HEK293T (cell line): ENCODE measurements at regions not wholly inside any gene's neighbourhood (a gene's known extent, or its start where the extent isn't known, plus 50 kb on each side); places are given as distances from the start of the nearest gene placed in this dataset.

ENCODE experiments used
- CTCF ChIA-PET: fragments of 350-600 bp; formaldehyde crosslinking; extraction: SDS; loops from one replicate; lab custom pipeline; 2021; ENCODE audit warnings: antibody characterized with exemption, inconsistent platforms; lab: Yijun Ruan, JAX
- POLR2A ChIA-PET: fragments of 350-600 bp; formaldehyde crosslinking; extraction: SDS; loops from one replicate; lab custom pipeline; 2020; ENCODE audit warnings: antibody characterized with exemption, inconsistent platforms; lab: Yijun Ruan, JAX
- DNase-seq: peaks from one replicate; pipeline ENCODE4 v3.0.0; 2012; ENCODE audit warnings: mixed read lengths; ENCODE audit errors: extremely low spot score
- ARNT ChIP-seq: fragments of 450-650 bp; IDR thresholded peaks from 2 replicates; pipeline ENCODE4 v1.6.1; 2017; ENCODE audit warnings: mild to moderate bottlenecking
- BHLHE40 ChIP-seq: fragments of 450-650 bp; IDR thresholded peaks from 2 replicates; pipeline ENCODE4 v1.6.1; 2016; ENCODE audit warnings: mild to moderate bottlenecking, moderate library complexity, borderline replicate concordance
- CTBP1 ChIP-seq: fragments of 450-650 bp; IDR thresholded peaks from 2 replicates; pipeline ENCODE4 v1.6.1; 2016; ENCODE audit warnings: borderline replicate concordance
- ELF4 ChIP-seq: fragments of 450-650 bp; IDR thresholded peaks from 2 replicates; pipeline ENCODE4 v1.6.1; 2017; ENCODE audit warnings: antibody characterized with exemption
- FOXA1 ChIP-seq: fragments of 450-650 bp; IDR thresholded peaks from 2 replicates; pipeline ENCODE4 v1.6.1; 2016; ENCODE audit warnings: mild to moderate bottlenecking
- FOXK2 ChIP-seq: fragments of 450-650 bp; IDR thresholded peaks from 2 replicates; pipeline ENCODE4 v1.6.1; 2016; ENCODE audit warnings: mild to moderate bottlenecking
- FOXM1 ChIP-seq: fragments of 450-650 bp; IDR thresholded peaks from 2 replicates; pipeline ENCODE4 v1.6.1; 2017; ENCODE audit warnings: mild to moderate bottlenecking, borderline replicate concordance
- HDGF ChIP-seq: fragments of 450-650 bp; IDR thresholded peaks from 2 replicates; pipeline ENCODE4 v1.6.1; 2017; ENCODE audit warnings: antibody characterized with exemption, borderline replicate concordance
- L3MBTL2 ChIP-seq: fragments of 450-650 bp; conservative IDR thresholded peaks from 2 replicates; pipeline ENCODE4 v1.6.1; 2016; ENCODE audit warnings: mild to moderate bottlenecking
- LEF1 ChIP-seq: fragments of 450-650 bp; IDR thresholded peaks from 2 replicates; pipeline ENCODE4 v1.6.1; 2017; ENCODE audit warnings: mild to moderate bottlenecking, borderline replicate concordance
- NFRKB ChIP-seq: fragments of 450-650 bp; IDR thresholded peaks from 2 replicates; pipeline ENCODE4 v1.6.1; 2016; ENCODE audit warnings: mild to moderate bottlenecking, moderate library complexity
- PKNOX1 ChIP-seq: fragments of 450-650 bp; IDR thresholded peaks from 2 replicates; pipeline ENCODE4 v1.6.1; 2016
- SP1 ChIP-seq: fragments of 450-650 bp; IDR thresholded peaks from 2 replicates; pipeline ENCODE4 v1.6.1; 2017
- SUZ12 ChIP-seq: fragments of 450-650 bp; IDR thresholded peaks from 2 replicates; pipeline ENCODE4 v1.6.1; 2016; ENCODE audit warnings: mild to moderate bottlenecking
- TARDBP ChIP-seq: fragments of 450-650 bp; IDR thresholded peaks from 2 replicates; pipeline ENCODE4 v1.6.1; 2016
- ZNF384 ChIP-seq: fragments of 450-650 bp; IDR thresholded peaks from 2 replicates; pipeline ENCODE4 v1.6.1; 2016

GRCh38 chr1:38269923-38270848, 223.6 kb upstream of the POU3F1 start:
- CTCF ChIA-PET, result no interaction called here
- TF ChIP-seq CTBP1 (no peak), ELF4 (no peak), L3MBTL2 (no peak), FOXA1 (no peak), TARDBP (no peak), FOXM1 (no peak), PKNOX1 (no peak), SP1 (no peak), SUZ12 (no peak), BHLHE40 (no peak), NFRKB (no peak), LEF1 (no peak), ARNT (no peak), HDGF (no peak), ZNF384 (no peak), FOXK2 (no peak)
- POLR2A ChIA-PET, result no interaction called here
- no peak for DNase-seq

- TF ChIP-seq ZNF384, result no peak
- TF ChIP-seq LEF1, result no peak
- no peak for TF ChIP-seq SP1
- no peak for TF ChIP-seq CTBP1
- TF ChIP-seq FOXM1, result no peak
- no peak for TF ChIP-seq TARDBP
- TF ChIP-seq HDGF, result no peak
- no peak for TF ChIP-seq FOXK2
- TF ChIP-seq BHLHE40, result no peak
- CTCF ChIA-PET, result no interaction called here
- POLR2A ChIA-PET, result no interaction called here
- no peak for DNase-seq
These were observed 221.6 kb upstream of the POU3F1 start for GRCh38 chr1:38268226-38268625.

DNA sequence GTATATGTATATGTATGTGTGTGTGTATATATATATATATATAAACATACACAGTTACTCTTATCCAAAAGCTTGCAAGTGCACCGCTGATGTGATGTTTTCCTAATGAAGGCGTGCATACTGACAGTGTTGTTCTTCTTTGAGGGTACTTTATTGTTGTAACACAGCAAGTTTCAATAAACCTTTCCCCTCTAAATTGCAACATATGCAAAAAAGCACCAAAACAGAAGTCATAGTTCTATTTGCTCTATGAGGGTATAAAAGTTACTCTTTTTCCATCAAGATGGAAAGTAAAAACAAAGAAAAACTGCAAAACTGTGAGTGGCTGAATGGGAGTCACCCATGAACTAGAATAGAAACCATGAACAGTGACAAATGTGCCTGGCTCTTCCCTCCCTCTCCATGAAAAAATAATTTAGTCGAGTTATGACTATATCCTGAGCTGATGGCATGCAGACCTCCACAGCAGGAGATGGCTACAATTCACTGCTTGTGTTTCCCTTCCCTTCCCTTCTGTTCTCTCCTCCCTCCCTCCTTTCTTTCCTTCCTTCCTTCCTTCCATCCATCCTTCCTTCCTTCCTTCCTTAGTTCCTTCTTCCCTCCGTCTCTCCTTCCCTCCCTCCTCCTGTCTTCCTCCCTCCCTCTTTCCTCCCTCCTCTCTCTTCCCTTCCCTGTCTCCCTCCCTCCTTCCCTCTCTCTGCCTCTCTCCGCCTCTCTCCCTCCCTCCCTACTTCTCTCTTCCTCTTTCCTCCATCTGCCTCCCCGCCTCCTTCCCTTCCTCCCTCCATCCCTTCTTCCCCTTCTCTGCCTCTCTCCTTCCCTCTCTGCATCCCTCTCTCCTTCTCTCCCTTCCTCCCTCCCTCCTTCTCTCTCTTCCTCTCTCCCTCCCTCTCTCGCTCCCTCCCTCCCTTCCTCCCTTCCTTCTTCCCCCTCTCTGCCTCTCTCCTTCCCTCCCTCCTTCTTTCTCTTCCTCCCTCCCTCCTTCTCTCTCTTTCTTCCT, 220.7 kb upstream of the POU3F1 start:
- DNase-seq, result no peak
- POLR2A ChIA-PET, result no interaction called here
- TF ChIP-seq CTBP1 (no peak), ARNT (no peak), FOXM1 (no peak), NFRKB (no peak), ZNF384 (no peak), FOXA1 (no peak), BHLHE40 (no peak), HDGF (no peak), SP1 (no peak)
- CTCF ChIA-PET, result no interaction called here

DNA sequence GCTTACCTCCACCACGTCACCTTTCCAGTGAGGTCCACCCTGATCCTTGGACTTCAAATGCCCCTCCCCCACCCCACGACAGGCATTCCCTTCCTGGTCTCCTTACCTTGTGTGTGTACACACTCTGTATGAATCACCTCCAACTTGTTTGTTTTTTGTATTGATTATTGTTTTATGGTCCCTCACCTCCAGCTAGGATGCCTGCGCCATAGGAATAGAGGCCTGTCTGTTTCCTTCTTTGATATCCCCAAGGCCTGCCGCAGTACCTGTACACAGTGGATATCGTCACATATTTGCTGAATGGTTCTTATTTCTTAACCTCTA, 219.6 kb upstream of the POU3F1 start:
- no peak for DNase-seq
- no peak for TF ChIP-seq FOXA1
- TF ChIP-seq ARNT, result no peak
- ChIA-PET CTCF (no interaction called here), POLR2A (no interaction called here)

DNA sequence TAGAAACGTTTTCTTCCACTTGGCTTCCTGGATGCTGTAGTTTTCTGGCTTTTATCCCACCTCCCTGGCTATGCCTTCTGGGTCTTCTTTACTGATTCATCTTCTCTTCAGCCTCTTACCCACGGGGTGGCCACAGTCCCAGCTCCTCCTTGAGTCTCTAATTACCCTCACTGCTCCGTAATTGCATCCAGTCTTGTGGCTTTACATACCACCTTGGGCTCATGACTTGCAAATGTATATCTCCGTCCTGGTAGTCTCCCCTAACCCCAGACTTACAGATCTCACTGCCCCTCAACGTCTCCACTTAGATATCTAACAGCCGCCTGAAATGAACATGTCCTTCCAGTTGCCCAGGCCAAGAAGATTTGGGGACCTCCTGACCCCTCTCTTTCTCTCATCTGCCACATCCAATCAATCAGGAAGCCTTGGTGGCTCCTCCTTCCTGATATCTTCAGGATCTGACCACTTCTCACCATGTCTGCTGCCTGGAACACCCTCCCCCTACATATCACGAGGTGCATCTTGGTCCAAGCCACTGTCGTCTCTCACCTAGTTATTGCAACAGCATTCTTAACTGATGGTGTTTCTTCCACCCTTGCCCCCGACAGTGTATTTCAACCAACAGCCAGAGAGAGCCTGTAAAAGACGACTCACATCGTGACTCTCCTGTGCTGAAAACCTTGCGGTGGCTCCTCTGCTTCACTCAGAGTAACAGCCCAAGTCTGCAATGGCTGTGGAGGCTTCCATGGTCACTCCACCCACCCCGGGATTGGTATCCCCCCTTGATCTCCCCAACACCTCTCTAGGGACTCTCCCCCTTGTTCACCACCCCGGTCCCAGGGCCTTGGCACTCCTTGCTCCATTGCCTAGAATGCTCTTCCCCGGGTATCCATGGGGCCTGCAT, 219.0 kb upstream of the POU3F1 start:
- CTCF ChIA-PET, result no interaction called here
- POLR2A ChIA-PET, result no interaction called here
- TF ChIP-seq FOXA1 (no peak), LEF1 (no peak), ARNT (no peak), ZNF384 (no peak)
- no peak for DNase-seq

GRCh38 chr1:38263438-38263837, 216.8 kb upstream of the POU3F1 start:
- CTCF ChIA-PET, result no interaction called here
- POLR2A ChIA-PET, result no interaction called here
- TF ChIP-seq LEF1, result no peak
- TF ChIP-seq SP1, result no peak
- no peak for TF ChIP-seq L3MBTL2
- TF ChIP-seq HDGF, result no peak
- no peak for TF ChIP-seq BHLHE40
- TF ChIP-seq PKNOX1, result no peak
- TF ChIP-seq TARDBP, result no peak
- no peak for TF ChIP-seq ELF4
- TF ChIP-seq SUZ12, result no peak
- no peak for TF ChIP-seq ZNF384
- no peak for TF ChIP-seq CTBP1
- TF ChIP-seq FOXA1, result no peak
- TF ChIP-seq FOXK2, result no peak
- no peak for DNase-seq
